ENCODE measurements at regions not wholly inside any gene's neighbourhood (a gene's known extent, or its start where the extent isn't known, plus 50 kb on each side); places are given as distances from the start of the nearest gene placed in this dataset. TPM values are rescaled to one million over a fixed set of nuclear protein-coding genes. Genes with fewer than 3 reads are reported as not detected.

DNA sequence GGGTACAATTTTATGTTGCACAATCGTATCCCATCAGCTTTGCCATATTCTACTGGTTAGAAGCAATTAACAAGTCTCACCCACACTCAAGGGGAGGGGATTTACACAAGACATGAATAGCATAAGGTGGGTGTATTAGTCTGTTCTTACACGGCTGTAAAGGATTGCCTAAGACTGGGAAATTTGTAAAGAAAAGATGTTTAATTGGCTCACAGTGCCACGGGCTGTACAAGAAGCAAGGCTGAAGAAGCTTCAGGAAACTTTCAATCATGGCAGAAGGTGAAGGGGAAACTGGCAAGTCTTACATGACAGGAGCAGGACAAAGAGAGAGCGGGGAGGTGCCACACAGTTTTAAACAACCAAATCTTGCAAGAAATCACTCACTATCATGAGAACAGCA lies 231.8 kb upstream of the AMIGO2 start:
- DNase-seq (ENCODE audit: low read depth), result no peak

GRCh38 chr12:47311010-47311409 lies 231.3 kb upstream of the AMIGO2 start:
- no peak for DNase-seq (ENCODE audit: low read depth)

DNA sequence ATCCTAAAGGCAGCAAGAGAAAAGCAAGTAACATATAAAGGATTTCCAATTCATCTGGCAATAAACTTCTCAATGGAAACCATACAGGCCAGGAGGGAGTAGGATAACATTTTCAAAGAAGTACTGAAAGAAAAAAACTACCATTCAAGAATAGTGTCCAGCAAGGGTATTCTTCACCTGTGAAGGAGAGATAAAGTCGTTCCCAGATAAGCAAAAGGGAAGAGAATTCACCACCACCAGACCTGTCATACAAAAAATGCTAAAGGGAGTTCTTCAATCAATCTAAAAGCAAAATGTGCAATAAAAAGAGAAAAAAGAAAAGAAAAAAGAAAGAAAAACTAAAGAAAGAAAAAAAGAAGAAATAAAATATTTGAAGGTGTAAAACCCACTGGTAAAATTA lies 228.9 kb upstream of the AMIGO2 start:
- DNase-seq (ENCODE audit: low read depth), result no peak

DNA sequence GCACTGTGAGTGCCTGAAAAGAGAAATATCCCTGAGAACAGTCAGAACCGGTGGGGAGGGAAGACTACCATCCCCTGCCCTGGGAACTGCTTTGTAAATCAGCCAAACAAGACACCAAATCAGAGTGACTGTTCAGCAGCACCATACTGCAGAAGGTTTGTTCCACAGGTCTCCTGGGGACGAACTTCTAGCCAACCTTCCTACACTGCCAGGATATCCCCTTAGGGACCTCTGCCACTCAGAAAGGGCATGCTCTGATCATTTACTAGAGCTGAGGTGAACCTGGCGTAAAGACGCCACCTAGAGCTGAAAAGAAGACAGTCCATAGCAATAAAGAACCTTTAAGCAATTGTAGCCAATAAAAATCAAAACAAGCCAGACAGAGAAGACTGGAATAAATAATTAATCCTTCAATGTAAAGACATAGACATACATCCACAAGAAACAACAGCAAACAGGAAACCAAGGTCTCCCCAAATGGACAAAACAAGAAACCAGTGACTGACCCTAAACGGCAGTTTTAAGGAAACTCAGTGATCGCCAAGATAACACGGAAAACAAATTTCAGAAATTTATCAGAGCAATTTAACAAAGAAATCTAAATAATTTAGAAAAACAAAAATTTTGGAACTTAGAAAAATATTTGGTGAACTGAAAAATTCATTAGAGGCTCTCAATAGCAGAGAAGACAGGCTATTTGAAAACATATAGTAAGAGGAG lies 228.1 kb upstream of the AMIGO2 start:
- DNase-seq (ENCODE audit: low read depth), result peak; percentile 73

- peak; percentile 8 for DNase-seq (ENCODE audit: low read depth)
These were observed 227.3 kb upstream of the AMIGO2 start for GRCh38 chr12:47306773-47307679.

DNA sequence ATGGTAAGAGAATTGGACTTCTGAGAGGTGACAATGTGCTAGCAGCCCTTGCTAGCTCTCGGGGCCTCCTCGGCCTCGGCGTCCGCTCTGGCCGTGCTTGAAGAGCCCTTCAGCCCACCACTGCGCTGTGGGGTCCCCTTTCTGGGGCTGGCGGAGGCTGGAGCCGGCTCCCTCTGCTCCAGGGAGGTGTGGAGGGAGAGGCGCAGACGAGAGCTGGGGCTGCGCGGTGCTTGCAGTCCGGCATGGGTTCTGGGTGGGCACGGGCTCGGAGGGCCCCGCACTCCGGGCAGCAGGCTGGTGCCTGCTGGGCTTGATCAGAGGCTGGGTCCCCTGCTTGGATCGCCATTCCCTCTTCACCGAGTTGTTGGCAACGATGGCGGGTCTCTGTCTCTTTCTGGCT lies 226.4 kb upstream of the AMIGO2 start:
- DNase-seq (ENCODE audit: low read depth), result no peak

- no peak for DNase-seq (ENCODE audit: low read depth)
These were observed 225.7 kb upstream of the AMIGO2 start for GRCh38 chr12:47305464-47305863.

- DNase-seq (ENCODE audit: low read depth), result no peak
These were observed 224.3 kb upstream of the AMIGO2 start for GRCh38 chr12:47303995-47304560.

- no peak for DNase-seq (ENCODE audit: low read depth)
These were observed 223.4 kb upstream of the AMIGO2 start for GRCh38 chr12:47303207-47303606.

DNA sequence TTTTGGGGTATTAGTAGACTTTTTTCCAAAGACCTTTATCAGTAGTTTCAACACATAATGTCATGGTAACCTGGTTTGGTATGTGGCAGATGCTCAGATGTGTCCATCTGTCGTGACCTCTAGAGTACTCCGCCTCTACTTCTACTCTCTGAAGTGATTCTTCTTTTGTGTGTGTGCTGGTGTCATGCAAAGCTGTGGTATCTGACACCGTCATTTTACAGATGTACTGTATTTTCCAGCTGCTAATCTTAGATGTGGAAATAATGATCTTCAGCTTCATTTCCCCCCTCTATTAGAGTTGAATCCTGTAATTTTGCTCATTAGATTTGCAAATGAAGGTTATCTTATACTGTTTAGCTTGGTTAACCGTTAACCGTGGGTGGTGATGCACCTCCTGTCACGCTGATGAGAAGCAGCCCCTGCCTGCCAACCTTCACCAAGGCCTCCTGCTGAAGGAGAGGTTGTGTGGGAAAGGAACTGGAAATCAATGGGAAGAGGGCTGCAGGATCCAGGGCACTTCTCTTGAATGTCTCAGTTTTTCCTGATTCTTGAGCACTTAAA lies 222.4 kb upstream of the AMIGO2 start:
- DNase-seq (ENCODE audit: low read depth), result no peak

DNA sequence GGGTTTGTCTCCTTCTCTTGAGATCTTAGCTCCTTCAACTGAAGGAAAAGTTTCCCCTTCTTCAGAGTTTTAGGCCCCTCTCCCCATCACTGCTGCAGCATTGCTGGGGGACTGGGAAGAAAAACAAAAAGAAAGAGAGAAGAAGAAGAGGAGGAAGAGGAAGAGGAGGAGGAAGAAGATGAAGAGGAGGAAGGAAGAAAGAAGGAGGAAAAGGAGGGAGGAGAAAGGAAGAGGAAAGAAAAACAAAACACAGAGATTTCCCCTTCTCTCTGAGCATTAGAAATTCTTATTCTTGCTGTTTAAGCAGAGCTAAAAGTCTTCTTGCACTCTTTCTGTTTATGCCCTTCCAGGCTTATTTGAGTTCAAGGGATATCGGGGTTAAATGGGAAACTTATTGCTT lies 219.8 kb upstream of the AMIGO2 start:
- DNase-seq (ENCODE audit: low read depth), result no peak

DNA sequence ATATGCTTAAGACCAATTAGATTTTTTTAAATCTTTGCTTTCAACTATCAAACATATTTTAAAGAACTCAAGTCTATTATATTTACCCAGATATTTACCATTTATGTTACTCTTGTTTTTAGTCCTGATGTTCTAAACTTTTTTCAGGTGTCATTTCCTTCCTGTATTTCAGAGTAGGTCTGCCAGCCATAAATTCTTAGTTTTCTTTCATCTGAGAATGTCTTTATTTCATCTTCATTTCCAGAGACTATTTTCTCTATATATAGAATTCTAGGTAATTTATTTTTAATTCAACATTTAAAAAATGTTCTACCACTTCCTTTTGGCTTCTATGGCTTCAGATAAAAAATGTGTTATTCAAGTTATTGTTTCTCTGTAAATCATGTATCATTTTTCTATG lies 218.2 kb upstream of the AMIGO2 start:
- no peak for DNase-seq (ENCODE audit: low read depth)

GRCh38 chr12:47296828-47297227 lies 217.1 kb upstream of the AMIGO2 start:
- no peak for DNase-seq (ENCODE audit: low read depth)

- no peak for DNase-seq (ENCODE audit: low read depth)
These were observed 213.6 kb upstream of the AMIGO2 start for GRCh38 chr12:47293406-47293805.

DNA sequence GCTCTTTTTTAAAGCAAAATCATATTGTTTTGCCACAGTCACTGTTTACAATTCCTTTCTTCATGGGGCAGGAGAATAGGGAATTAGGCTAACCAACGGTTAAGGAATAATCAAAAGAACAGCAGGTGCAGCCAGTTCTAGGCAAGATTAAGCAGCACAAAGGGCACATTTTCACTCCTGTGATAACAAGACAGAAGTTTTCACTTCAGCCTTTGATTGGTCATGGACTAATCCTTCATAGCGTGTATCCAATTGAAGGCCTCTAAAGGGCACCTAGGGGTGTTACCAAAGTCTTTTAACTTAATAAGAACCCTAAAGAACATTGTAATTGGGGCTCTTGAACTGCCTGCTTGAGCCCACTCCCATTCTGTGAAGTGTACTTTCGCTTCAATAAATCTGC lies 206.9 kb upstream of the AMIGO2 start:
- DNase-seq (ENCODE audit: low read depth), result no peak

Small RNAs in the stretch of these regions (small RNA-seq; reads per million reads assigned to genes)
- not detected for gene AC004486.1
- not detected for gene MIR4494
- gene RF00264, result not detected

All from HT1080 (cell line).